ENCODE measurements at regions not wholly inside any gene's neighbourhood (a gene's known extent, or its start where the extent isn't known, plus 50 kb on each side); places are given as distances from the start of the nearest gene placed in this dataset.

GRCh38 chr9:38120961-38121360, 51.9 kb upstream of the SHB start:
- TF ChIP-seq ZNF274 (IDR thresholded peaks at IDR 0.05; ENCODE audit: low read depth, low read length) (no peak), YY1 (IDR thresholded peaks at IDR 0.05; ENCODE audit: insufficient read depth, insufficient read length) (no peak), SUZ12 (IDR thresholded peaks at IDR 0.05; ENCODE audit: extremely low read depth, insufficient read depth, insufficient read length) (no peak)
